ENCODE measurements at regions not wholly inside any gene's neighbourhood (a gene's known extent, or its start where the extent isn't known, plus 50 kb on each side); places are given as distances from the start of the nearest gene placed in this dataset.

DNA sequence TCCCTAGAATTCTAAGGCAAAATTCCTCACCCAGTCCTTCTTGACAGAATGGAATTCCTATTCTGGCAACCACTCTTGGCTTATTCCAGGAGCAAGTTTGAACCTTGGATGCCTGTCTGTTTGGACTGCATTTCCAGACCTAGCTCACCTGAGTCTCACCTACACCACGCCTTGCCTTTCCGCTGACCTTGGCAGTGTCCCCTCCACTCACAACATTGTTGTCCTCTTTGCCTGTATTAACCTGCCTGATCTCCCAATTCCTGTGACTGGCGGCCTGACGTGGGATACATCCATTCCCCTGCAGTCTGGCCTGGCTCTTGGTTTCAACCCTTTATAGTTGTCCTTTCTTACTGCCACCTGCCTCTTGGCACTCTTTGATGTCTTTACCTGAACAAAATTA lies 281.4 kb upstream of the SOX4 start:
- no peak overlapping the region for H3K27ac ChIP-seq (replicated peaks)
- no peak overlapping the region for H3K4me3 ChIP-seq (replicated peaks; ENCODE audit: insufficient read depth, low read length)
- no peaks in the 10 kb centered on the region for H3K27me3 ChIP-seq (ENCODE audit: insufficient read depth, poor library complexity, severe bottlenecking)
- TF ChIP-seq, protein P1, sequence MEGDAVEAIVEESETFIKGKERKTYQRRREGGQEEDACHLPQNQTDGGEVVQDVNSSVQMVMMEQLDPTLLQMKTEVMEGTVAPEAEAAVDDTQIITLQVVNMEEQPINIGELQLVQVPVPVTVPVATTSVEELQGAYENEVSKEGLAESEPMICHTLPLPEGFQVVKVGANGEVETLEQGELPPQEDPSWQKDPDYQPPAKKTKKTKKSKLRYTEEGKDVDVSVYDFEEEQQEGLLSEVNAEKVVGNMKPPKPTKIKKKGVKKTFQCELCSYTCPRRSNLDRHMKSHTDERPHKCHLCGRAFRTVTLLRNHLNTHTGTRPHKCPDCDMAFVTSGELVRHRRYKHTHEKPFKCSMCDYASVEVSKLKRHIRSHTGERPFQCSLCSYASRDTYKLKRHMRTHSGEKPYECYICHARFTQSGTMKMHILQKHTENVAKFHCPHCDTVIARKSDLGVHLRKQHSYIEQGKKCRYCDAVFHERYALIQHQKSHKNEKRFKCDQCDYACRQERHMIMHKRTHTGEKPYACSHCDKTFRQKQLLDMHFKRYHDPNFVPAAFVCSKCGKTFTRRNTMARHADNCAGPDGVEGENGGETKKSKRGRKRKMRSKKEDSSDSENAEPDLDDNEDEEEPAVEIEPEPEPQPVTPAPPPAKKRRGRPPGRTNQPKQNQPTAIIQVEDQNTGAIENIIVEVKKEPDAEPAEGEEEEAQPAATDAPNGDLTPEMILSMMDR (IDR thresholded peaks at IDR 0.05; ENCODE audit: insufficient read depth, low read length): no peak
- no peak for TF ChIP-seq GABPA (IDR thresholded peaks at IDR 0.05; ENCODE audit: low read depth)
- DNase-seq (ENCODE audit: low read depth in 1 of 2, low spot score in 1 of 2): no peak

DNA sequence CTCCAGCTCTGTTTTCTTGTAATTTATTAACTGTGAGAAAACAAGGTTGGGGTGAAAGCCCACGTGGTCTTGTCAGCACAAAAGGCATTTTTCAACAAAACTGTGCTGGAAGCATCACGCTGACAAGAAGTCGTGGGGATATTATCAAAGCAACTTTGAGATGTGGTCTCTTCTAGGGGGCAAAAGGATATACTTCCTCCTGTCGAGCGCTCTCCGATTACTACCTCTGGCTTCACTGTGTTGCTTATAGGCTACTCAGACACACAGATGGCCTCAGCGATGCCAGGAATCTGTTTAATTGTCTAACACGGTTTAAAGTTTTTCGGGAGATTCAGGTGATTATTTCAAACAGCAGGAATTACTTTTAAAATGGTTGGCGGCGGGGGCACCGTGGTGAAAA lies 275.9 kb upstream of the SOX4 start:
- Histone ChIP-seq H3K4me3 (replicated peaks; ENCODE audit: insufficient read depth, low read length) (no peak overlapping the region), H3K27ac (replicated peaks) (no peak overlapping the region), H3K27me3 (ENCODE audit: insufficient read depth, poor library complexity, severe bottlenecking) (no peaks in the 10 kb centered on the region)
- no peak for DNase-seq (ENCODE audit: low read depth in 1 of 2, low spot score in 1 of 2)
- TF ChIP-seq, protein P1 (IDR thresholded peaks at IDR 0.05; ENCODE audit: insufficient read depth, low read length): no peak
- TF ChIP-seq SPI1 (IDR thresholded peaks at IDR 0.05; ENCODE audit: borderline replicate concordance, low read depth) (no peak), GABPA (IDR thresholded peaks at IDR 0.05; ENCODE audit: low read depth) (no peak), POLR2AphosphoS5 (IDR thresholded peaks at IDR 0.05; ENCODE audit: low read depth) (no peak)
- TF ChIP-seq, protein P2, sequence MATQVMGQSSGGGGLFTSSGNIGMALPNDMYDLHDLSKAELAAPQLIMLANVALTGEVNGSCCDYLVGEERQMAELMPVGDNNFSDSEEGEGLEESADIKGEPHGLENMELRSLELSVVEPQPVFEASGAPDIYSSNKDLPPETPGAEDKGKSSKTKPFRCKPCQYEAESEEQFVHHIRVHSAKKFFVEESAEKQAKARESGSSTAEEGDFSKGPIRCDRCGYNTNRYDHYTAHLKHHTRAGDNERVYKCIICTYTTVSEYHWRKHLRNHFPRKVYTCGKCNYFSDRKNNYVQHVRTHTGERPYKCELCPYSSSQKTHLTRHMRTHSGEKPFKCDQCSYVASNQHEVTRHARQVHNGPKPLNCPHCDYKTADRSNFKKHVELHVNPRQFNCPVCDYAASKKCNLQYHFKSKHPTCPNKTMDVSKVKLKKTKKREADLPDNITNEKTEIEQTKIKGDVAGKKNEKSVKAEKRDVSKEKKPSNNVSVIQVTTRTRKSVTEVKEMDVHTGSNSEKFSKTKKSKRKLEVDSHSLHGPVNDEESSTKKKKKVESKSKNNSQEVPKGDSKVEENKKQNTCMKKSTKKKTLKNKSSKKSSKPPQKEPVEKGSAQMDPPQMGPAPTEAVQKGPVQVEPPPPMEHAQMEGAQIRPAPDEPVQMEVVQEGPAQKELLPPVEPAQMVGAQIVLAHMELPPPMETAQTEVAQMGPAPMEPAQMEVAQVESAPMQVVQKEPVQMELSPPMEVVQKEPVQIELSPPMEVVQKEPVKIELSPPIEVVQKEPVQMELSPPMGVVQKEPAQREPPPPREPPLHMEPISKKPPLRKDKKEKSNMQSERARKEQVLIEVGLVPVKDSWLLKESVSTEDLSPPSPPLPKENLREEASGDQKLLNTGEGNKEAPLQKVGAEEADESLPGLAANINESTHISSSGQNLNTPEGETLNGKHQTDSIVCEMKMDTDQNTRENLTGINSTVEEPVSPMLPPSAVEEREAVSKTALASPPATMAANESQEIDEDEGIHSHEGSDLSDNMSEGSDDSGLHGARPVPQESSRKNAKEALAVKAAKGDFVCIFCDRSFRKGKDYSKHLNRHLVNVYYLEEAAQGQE (IDR thresholded peaks at IDR 0.05; ENCODE audit: insufficient replicate concordance, low read depth): no peak

DNA sequence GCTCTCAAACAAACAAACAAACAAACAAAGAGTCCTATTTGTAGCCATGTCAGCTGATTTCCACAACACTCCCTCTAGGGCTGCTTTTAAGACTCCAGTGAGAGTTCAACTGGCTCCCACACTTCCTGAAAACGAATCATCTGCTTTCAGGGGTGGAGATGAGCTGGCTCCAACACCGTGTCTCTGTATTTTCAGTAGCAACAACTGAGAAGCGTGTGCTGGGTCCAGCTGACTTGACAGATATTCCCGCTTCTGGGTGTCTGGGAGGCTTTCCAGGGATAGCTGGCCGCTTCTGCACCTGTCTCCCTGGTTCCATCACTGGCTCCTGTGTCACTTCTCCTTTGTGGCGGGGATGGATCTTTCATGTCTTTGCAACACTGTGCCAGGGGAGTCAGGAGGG lies 272.5 kb upstream of the SOX4 start:
- peak; percentile 13; the same call in 1 of the 2 replicates for TF ChIP-seq SPI1 (IDR thresholded peaks at IDR 0.05; ENCODE audit: borderline replicate concordance, low read depth)
- TF ChIP-seq, protein P1 (IDR thresholded peaks at IDR 0.05; ENCODE audit: insufficient read depth, low read length): no peak
- TF ChIP-seq GABPA (IDR thresholded peaks at IDR 0.05; ENCODE audit: low read depth): no peak
- Histone ChIP-seq H3K27ac (replicated peaks) (no peak overlapping the region), H3K4me3 (replicated peaks; ENCODE audit: insufficient read depth, low read length) (no peak overlapping the region), H3K27me3 (ENCODE audit: insufficient read depth, poor library complexity, severe bottlenecking) (no peaks in the 10 kb centered on the region)
- DNase-seq (ENCODE audit: low read depth in 1 of 2, low spot score in 1 of 2): no peak

DNA sequence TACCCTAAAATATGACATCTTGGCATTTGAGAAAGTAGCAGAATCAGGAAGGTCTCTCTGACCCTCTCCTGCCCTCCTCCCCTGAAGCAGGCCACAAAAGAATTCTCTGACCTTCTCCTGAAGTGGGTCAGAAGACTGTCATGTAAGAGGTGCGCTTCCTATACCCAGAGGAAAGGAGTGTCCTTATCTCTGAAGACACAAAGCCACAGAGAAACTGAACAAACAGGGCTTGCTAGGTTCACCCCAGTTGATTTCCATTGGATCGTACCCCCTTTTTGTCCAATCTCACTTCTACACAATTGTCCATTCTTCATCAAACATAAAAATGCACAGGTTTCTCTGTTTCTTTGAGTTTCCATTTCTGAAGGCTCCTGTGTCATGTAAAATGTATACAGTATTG lies 272.0 kb upstream of the SOX4 start:
- no peak for TF ChIP-seq GABPA (IDR thresholded peaks at IDR 0.05; ENCODE audit: low read depth)
- TF ChIP-seq, protein P1 (IDR thresholded peaks at IDR 0.05; ENCODE audit: insufficient read depth, low read length): no peak
- no peak overlapping the region for H3K27ac ChIP-seq (replicated peaks)
- no peak overlapping the region for H3K4me3 ChIP-seq (replicated peaks; ENCODE audit: insufficient read depth, low read length)
- DNase-seq (ENCODE audit: low read depth in 1 of 2, low spot score in 1 of 2): no peak
- H3K27me3 ChIP-seq (ENCODE audit: insufficient read depth, poor library complexity, severe bottlenecking): no peaks in the 10 kb centered on the region

DNA sequence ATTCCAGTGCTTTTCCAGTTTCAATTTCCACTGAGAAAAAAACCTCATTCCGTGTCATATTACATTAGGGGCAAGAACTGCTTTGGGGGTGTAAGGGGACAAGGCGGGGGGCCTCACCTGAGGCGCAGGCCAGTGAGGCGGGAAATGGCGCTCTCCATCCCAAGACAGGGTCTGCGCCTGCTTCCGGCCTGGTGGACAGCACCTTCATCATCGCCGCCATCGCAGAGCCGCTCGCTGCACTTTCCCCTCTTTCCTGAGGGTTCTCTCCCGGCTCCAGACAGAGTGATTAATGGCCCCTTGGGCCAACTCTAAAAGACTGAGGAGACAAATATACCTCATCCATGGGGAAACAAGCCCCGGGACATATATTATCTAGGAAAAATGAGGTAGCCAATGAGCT lies 270.0 kb upstream of the SOX4 start:
- no peak overlapping the region for H3K4me3 ChIP-seq (replicated peaks; ENCODE audit: insufficient read depth, low read length)
- no peak overlapping the region for H3K27ac ChIP-seq (replicated peaks)
- DNase-seq (ENCODE audit: low read depth in 1 of 2, low spot score in 1 of 2): no peak
- TF ChIP-seq POLR2AphosphoS5 (IDR thresholded peaks at IDR 0.05; ENCODE audit: low read depth) (no peak), SPI1 (IDR thresholded peaks at IDR 0.05; ENCODE audit: borderline replicate concordance, low read depth) (no peak)
- H3K27me3 ChIP-seq (ENCODE audit: insufficient read depth, poor library complexity, severe bottlenecking): no peaks in the 10 kb centered on the region

All from HL-60 (cell line).